GM12864 (cell line): ENCODE measurements at regions not wholly inside any gene's neighbourhood (a gene's known extent, or its start where the extent isn't known, plus 50 kb on each side); places are given as distances from the start of the nearest gene placed in this dataset.

Source experiments
- DNase-seq: peaks from one replicate; pipeline ENCODE4 v3.0.0-alpha.2; 2011; ENCODE audit warnings: low read depth
- H3K4me3 ChIP-seq: 2 replicates; pipeline ENCODE4 v1.5.1; 2011; ENCODE audit warnings: mild to moderate bottlenecking, low read depth, low read length, control low read depth
- TF ChIP-seq, protein P1 (sequence below): IDR thresholded peaks from 2 replicates; pipeline ENCODE4 v1.5.1; 2011; ENCODE audit warnings: low read depth, mild to moderate bottlenecking, moderate library complexity, low read length, control low read depth, inconsistent platforms; ENCODE audit errors: missing control alignments

DNA sequence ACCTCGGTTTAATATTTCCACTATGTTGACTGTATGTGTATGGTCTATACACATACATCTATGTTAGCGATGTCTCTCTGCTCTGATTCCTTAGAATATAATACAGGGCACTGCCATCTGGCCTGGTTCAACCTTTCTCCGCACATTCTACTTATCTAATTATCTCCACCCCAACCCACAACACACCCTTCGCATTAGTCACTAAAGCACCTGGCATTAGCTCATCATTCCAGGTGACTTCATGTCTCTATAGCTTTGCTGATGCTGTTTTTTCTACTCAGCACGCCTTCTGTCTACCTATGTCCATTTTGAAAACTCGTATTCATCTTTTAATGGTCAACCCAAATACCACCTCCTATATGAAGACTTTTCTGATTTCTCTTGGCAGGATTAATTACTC lies 425.2 kb upstream of the RASGEF1B start:
- TF ChIP-seq, protein P1, sequence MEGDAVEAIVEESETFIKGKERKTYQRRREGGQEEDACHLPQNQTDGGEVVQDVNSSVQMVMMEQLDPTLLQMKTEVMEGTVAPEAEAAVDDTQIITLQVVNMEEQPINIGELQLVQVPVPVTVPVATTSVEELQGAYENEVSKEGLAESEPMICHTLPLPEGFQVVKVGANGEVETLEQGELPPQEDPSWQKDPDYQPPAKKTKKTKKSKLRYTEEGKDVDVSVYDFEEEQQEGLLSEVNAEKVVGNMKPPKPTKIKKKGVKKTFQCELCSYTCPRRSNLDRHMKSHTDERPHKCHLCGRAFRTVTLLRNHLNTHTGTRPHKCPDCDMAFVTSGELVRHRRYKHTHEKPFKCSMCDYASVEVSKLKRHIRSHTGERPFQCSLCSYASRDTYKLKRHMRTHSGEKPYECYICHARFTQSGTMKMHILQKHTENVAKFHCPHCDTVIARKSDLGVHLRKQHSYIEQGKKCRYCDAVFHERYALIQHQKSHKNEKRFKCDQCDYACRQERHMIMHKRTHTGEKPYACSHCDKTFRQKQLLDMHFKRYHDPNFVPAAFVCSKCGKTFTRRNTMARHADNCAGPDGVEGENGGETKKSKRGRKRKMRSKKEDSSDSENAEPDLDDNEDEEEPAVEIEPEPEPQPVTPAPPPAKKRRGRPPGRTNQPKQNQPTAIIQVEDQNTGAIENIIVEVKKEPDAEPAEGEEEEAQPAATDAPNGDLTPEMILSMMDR, result no peak
- no peak overlapping the region for H3K4me3 ChIP-seq
- DNase-seq, result no peak

DNA sequence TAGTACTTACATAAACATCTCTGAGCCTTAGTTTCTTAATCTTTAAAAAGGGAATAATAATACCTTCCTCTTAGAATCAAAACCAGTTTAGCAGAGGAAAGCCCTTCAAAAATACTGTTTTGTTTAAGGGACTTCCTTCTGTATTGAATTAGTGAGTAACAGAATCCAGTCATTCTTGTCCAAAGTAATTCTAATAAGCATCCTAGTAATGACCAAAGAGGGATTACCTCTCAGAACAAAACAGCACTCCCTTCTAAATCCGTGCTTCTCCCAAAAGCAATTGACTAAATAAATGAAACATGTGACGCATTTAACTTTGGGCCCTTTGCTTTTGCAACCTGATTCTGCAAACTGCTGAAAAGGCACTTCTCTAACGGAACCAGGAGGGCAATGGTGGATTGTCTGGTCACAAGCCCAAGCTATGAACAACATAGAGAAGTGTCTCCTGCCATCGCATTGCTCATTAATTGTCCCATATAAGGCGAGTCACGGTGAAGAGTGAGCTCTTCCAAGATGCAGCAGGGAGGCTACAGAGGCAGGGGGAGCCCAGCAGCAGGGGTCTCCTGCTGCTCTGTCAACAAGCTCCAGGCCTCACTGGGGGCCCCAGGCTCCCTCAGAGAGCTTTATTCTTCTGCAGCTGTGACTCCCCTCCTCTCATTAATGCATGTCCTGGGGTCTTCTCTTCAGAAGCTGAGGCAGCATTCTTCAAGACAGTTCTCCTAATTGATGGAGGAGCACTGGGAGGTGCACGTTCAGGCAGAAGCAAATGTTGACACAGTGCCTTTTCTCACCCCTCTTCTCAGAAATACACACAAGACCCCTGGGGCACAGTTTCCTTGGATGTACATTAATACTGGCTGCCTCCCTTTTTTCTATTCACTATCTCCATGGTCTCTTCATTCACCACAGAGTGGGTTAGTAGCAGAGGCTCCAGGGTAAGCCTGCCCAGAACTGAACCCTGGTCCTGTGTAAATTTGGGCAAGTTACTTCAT lies 419.6 kb upstream of the RASGEF1B start:
- H3K4me3 ChIP-seq, result no peak overlapping the region
- TF ChIP-seq, protein P1, result no peak
- no peak for DNase-seq

DNA sequence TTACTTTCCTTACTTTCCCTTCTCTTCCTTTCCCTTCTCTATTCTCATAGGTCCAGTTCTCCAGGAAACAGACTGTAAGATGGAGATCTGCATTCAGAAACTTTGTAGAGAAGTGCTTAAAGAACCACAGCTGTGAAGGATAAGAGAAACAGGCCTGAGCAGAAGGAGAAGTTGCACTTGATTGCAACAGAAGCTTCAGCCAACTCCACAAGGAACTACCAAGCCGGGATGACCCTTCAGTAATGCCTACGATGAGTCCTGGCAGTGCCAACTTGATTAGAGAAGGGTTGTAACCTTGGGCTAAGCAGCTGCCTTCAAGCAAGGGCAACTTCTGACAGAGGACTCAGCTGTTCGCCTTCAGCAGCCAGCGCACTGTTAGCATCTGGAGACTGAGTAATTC lies 413.3 kb upstream of the RASGEF1B start:
- no peak for DNase-seq
- no peak overlapping the region for H3K4me3 ChIP-seq
- TF ChIP-seq, protein P1, result no peak

DNA sequence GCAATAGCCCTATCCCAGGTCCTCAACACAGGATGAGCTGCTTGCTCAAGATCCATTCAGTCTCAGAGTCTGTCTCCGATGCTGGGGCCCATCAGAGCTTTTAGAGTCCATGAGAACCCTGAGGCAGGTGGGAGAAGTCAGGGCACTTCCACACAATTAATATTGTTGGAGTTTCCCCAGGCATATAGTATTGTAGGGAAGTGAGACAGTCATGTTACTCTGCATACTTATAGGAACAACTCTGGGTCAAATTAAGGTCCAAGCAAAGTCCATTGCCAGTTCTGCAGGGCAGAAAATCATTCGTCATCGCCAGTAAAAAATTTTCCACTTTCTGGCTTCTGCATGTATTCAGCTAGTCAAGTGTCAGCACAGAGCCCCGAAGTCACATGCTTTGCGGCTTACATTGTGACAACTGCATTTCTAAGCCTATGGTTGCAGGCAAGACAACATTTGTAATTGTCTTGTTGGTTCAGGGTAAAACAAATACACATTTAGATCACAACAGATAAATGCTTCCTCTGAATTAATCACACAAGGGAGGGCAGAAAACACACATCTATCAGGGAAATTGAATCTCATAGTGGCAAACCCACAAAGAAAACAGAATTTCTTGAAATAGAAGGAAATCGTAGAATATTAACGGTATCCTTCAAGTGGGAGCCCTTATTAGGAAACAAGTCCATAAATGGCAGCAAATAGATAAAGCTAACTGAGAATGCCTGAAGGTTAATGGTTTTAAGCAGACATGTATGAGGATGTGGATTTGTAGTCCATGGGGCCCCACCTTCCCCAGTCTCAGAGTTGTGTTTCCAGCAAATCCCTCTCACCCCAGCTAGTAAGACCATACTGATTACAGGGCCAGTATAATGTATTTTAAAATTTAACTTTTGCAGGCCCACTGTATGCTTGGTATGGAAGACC lies 412.1 kb upstream of the RASGEF1B start:
- no peak overlapping the region for H3K4me3 ChIP-seq
- TF ChIP-seq, protein P1, result no peak
- DNase-seq, result no peak

DNA sequence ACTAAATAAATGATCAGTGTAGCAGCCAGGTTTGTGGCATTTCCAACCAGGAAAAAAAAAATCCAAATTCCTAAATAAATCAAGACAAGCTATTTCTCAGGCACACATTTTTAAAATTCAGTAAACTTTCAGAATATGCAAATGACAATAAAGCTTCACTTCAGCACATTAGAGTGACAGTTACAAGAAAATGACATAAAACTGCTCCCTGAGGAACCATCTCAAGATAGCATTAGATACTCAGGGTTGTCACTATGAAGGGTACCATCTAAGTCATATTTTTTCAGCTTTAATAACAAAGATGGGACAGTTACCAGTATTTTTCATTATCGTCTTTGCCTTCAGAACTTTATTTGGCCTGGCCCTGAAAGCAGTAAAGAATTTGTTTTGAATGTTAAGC lies 411.3 kb upstream of the RASGEF1B start:
- TF ChIP-seq, protein P1, result no peak
- DNase-seq, result no peak

DNA sequence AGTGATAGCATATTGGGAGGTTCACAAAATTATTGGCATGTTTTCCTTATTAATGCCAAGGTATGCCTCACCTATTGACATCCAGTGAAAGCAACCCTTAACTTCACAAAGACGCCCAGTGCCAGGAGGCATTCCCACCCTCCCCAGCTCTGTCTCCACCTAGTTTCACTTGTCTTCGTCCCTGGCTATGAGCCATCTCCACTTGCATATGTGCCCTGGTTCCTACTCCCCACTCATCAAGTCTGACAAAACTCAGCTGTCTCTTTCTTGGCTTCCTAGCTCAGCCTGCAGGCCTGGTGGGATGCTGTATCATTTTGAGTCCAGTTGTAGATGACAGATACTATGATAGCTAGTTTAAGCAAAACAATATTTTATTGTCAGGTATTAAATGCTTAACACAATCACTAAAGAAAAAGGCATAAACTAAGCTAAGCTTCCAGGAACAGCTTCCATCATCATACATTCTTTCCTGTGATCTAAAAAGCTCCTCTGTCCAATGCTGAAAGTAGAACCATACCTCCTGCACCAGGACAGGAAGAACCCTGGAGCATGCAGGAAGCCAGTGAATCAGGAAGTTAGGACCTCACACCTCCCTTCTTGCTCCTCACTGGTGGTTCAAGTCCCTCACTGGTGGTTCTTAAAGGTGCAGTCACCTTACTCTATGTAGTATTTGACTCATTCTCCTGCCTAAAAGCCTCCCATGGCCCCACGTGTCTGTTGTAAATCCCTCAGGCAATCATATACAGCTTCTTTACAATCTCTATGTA lies 410.3 kb upstream of the RASGEF1B start:
- TF ChIP-seq, protein P1, result no peak
- no peak overlapping the region for H3K4me3 ChIP-seq
- no peak for DNase-seq

More for the DNA sequence above, 411.3 kb upstream of the RASGEF1B start:
- no peak overlapping the region for H3K4me3 ChIP-seq
